ENCODE measurements at regions not wholly inside any gene's neighbourhood (a gene's known extent, or its start where the extent isn't known, plus 50 kb on each side); places are given as distances from the start of the nearest gene placed in this dataset.

DNA sequence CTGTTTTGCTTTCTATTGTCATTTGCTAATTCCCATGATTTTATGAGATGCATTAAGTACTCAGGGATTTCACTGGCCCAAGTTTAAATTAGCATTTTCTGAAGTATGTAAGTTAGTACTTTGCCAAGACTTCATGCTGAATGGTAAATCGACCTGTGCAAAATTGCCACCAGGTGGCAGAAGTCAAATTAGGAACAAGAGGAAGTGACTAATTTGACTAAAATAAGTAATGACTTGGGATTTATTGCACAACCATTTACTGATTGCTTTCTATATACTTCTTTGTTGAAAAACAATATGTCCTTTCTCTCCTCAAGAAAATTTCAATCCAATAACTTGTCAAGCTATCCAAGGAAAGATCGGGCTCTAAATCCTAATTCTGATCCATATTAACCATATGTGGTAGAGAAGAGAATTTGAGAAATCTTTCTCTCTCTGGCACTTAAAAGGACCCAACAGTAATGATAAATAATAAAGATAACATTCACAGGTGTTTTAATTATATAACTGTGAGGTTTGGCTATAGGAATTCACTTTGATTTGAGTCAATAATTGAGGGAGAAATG, 253.7 kb upstream of the CHORDC1 start (continued):
- TF ChIP-seq NRF1 (IDR thresholded peaks at IDR 0.05; ENCODE audit: low read depth, low read length) (no peak), FOXM1 (IDR thresholded peaks at IDR 0.05; ENCODE audit: low read depth) (no peak), TCF12 (IDR thresholded peaks at IDR 0.05) (no peak), RAD21 (IDR thresholded peaks at IDR 0.05; ENCODE audit: low read length) (peak; percentile 53), USF2 (IDR thresholded peaks at IDR 0.05; ENCODE audit: borderline replicate concordance, low read depth, low read length) (no peak), YY1 (IDR thresholded peaks at IDR 0.05; ENCODE audit: low read depth) (no peak), MEF2A (IDR thresholded peaks at IDR 0.05; ENCODE audit: borderline replicate concordance, low read depth) (no peak), RXRA (IDR thresholded peaks at IDR 0.05; ENCODE audit: borderline replicate concordance, low read depth) (no peak), NFIC (IDR thresholded peaks at IDR 0.05; ENCODE audit: borderline replicate concordance) (no peak), CHD2 (IDR thresholded peaks at IDR 0.05; ENCODE audit: low read length, partially characterized antibody) (no peak)
- TF ChIP-seq, protein P1, sequence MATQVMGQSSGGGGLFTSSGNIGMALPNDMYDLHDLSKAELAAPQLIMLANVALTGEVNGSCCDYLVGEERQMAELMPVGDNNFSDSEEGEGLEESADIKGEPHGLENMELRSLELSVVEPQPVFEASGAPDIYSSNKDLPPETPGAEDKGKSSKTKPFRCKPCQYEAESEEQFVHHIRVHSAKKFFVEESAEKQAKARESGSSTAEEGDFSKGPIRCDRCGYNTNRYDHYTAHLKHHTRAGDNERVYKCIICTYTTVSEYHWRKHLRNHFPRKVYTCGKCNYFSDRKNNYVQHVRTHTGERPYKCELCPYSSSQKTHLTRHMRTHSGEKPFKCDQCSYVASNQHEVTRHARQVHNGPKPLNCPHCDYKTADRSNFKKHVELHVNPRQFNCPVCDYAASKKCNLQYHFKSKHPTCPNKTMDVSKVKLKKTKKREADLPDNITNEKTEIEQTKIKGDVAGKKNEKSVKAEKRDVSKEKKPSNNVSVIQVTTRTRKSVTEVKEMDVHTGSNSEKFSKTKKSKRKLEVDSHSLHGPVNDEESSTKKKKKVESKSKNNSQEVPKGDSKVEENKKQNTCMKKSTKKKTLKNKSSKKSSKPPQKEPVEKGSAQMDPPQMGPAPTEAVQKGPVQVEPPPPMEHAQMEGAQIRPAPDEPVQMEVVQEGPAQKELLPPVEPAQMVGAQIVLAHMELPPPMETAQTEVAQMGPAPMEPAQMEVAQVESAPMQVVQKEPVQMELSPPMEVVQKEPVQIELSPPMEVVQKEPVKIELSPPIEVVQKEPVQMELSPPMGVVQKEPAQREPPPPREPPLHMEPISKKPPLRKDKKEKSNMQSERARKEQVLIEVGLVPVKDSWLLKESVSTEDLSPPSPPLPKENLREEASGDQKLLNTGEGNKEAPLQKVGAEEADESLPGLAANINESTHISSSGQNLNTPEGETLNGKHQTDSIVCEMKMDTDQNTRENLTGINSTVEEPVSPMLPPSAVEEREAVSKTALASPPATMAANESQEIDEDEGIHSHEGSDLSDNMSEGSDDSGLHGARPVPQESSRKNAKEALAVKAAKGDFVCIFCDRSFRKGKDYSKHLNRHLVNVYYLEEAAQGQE (IDR thresholded peaks at IDR 0.05; ENCODE audit: low read depth, low read length): no peak
- TF ChIP-seq, protein P2, sequence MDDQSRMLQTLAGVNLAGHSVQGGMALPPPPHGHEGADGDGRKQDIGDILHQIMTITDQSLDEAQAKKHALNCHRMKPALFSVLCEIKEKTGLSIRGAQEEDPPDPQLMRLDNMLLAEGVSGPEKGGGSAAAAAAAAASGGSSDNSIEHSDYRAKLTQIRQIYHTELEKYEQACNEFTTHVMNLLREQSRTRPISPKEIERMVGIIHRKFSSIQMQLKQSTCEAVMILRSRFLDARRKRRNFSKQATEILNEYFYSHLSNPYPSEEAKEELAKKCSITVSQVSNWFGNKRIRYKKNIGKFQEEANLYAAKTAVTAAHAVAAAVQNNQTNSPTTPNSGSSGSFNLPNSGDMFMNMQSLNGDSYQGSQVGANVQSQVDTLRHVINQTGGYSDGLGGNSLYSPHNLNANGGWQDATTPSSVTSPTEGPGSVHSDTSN (IDR thresholded peaks at IDR 0.05): no peak
- TF ChIP-seq, protein P3, sequence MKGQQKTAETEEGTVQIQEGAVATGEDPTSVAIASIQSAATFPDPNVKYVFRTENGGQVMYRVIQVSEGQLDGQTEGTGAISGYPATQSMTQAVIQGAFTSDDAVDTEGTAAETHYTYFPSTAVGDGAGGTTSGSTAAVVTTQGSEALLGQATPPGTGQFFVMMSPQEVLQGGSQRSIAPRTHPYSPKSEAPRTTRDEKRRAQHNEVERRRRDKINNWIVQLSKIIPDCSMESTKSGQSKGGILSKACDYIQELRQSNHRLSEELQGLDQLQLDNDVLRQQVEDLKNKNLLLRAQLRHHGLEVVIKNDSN (IDR thresholded peaks at IDR 0.05; ENCODE audit: borderline replicate concordance, low read depth): no peak

DNA sequence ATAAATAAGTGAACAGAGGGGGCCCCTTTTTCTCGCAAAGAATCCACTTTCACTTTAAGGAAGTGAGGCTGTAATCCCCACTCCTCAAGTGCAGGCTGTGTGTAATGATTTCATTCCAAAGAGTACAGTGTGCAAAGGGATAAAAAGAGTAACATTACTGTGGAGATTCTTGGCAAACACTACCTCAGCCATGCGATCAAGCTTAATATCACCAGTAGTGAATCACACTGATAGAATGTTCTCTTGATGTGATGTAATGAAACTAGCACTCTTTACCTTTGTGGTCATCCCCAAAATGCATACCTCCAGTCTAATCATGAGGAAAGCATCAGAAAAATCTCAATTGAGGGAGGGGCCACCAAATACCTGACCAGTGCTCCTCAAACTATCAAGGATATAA, 246.1 kb upstream of the CHORDC1 start:
- no peaks in the 10 kb centered on the region for H4K20me1 ChIP-seq (ENCODE audit: insufficient read depth)
- H3K36me3 ChIP-seq (replicated peaks in 1 of 2; ENCODE audit: control insufficient read depth in 1 of 2, insufficient read depth in 2 of 2, low read length in 1 of 2): no peaks in the 10 kb centered on the region
- no peaks in the 10 kb centered on the region for H3K79me2 ChIP-seq (ENCODE audit: insufficient read depth)
- CTCF ChIA-PET: no interaction called here
- H3K4me1 ChIP-seq (ENCODE audit: control insufficient read depth in 1 of 2, insufficient read depth in 2 of 2, low read depth in 1 of 2, low read length in 1 of 2): peaks cover 0 to 2% of the 10 kb centered on the region in 2 experiments; a peak in 1 of 4 replicates
- POLR2A ChIA-PET: no interaction called here
- no peak overlapping the region for H3K4me2 ChIP-seq
- H3F3A ChIP-seq (replicated peaks; ENCODE audit: insufficient read depth): no peaks in the 10 kb centered on the region
- H3K27me3 ChIP-seq (ENCODE audit: insufficient read depth): no peaks in the 10 kb centered on the region
- no peaks in the 10 kb centered on the region for H3K9me3 ChIP-seq
- no peak for TF ChIP-seq JUND (IDR thresholded peaks at IDR 0.05)
- no peak for TF ChIP-seq FOXJ3 (CRISPR knock-in tag; IDR thresholded peaks at IDR 0.05)
- TF ChIP-seq NRF1 (IDR thresholded peaks at IDR 0.05; ENCODE audit: low read depth, low read length): no peak
- TF ChIP-seq RXRA (IDR thresholded peaks at IDR 0.05; ENCODE audit: borderline replicate concordance, low read depth): no peak
- no peaks in the 10 kb centered on the region for H3K9me2 ChIP-seq
- H3K4me3 ChIP-seq (ENCODE audit: low read depth in 2 of 2, low read length in 1 of 2): no peak overlapping the region
- WGBS (ENCODE audit: low lambda C conversion rate): 50% methylated on average over 2 of the region's 2 CpGs
- no peak overlapping the region for H3K27ac ChIP-seq (ENCODE audit: low read depth in 2 of 2, low read length in 1 of 2)
- H2AFZ ChIP-seq (ENCODE audit: low read depth): no peak overlapping the region
- DNase-seq: no peak
- H3K9ac ChIP-seq: no peak overlapping the region

All from SK-N-SH (cell line).